Left lobe of liver (tissue), 2 donors: ENCODE measurements at regions not wholly inside any gene's neighbourhood (a gene's known extent, or its start where the extent isn't known, plus 50 kb on each side); places are given as distances from the start of the nearest gene placed in this dataset.
A peak's percentile ranks its signal among the peaks of the same experiment; 100 is the strongest.

ENCODE experiments used
- ATAC-seq: fragments of 200-7000 bp; cut with Tn5 transposase; one replicate; pipeline ENCODE4 v1.9.1; 2020; ENCODE audit warnings: mild to moderate bottlenecking, moderate library complexity
- DNase-seq: peaks from one replicate; pipeline ENCODE4 v3.0.0-alpha.2; 2020; ENCODE audit warnings: low spot score
- donor health status: DM: no; HTN: no; CAD: no; lungs with moderate emphysema.
- donor health status: DM: no; HTN: yes; CAD: no.

GRCh38 chr20:40416274-40416673 lies 272.8 kb downstream of the MAFB start:
- ATAC-seq (no peak), DNase-seq (no peak)

GRCh38 chr20:40414843-40415615 lies 274.0 kb downstream of the MAFB start:
- peak; percentile 90 for ATAC-seq

GRCh38 chr20:40410028-40410427 lies 279.0 kb downstream of the MAFB start:
- no peak for ATAC-seq
- DNase-seq = no peak

More at GRCh38 chr20:40414843-40415615, 274.0 kb downstream of the MAFB start:
- DNase-seq = no peak

GRCh38 chr20:40397467-40397866 lies 291.6 kb downstream of the MAFB start:
- DNase-seq = no peak
- ATAC-seq = no peak

- no peak for ATAC-seq
- no peak for DNase-seq
These were observed 295.6 kb downstream of the MAFB start for GRCh38 chr20:40393197-40394079.

GRCh38 chr20:40390654-40391053 lies 298.4 kb downstream of the MAFB start:
- DNase-seq = no peak

GRCh38 chr20:40370800-40371199 lies 318.2 kb downstream of the MAFB start:
- ATAC-seq (no peak), DNase-seq (no peak)

More at GRCh38 chr20:40390654-40391053, 298.4 kb downstream of the MAFB start:
- ATAC-seq = no peak

- DNase-seq (no peak), ATAC-seq (no peak)
These were observed 320.2 kb downstream of the MAFB start for GRCh38 chr20:40368876-40369275.

- DNase-seq = no peak
- ATAC-seq = no peak
These were observed 327.1 kb downstream of the MAFB start for GRCh38 chr20:40361916-40362315.

- DNase-seq (no peak), ATAC-seq (peak; percentile 19)
These were observed 329.7 kb downstream of the MAFB start for GRCh38 chr20:40359131-40359912.

- no peak for ATAC-seq
- no peak for DNase-seq
These were observed 334.2 kb downstream of the MAFB start for GRCh38 chr20:40354880-40355279.

GRCh38 chr20:40343390-40343789 lies 345.6 kb downstream of the MAFB start:
- no peak for DNase-seq
- no peak for ATAC-seq

- no peak for ATAC-seq
These were observed 347.5 kb downstream of the MAFB start for GRCh38 chr20:40341561-40341960.

GRCh38 chr20:40339661-40340449 lies 349.2 kb downstream of the MAFB start:
- DNase-seq (no peak), ATAC-seq (peak; percentile 38)

More at GRCh38 chr20:40341561-40341960, 347.5 kb downstream of the MAFB start:
- DNase-seq = no peak

- DNase-seq = no peak
- ATAC-seq = no peak
These were observed 352.5 kb downstream of the MAFB start for GRCh38 chr20:40336533-40336932.

- no peak for ATAC-seq
- no peak for DNase-seq
These were observed 353.1 kb downstream of the MAFB start for GRCh38 chr20:40335901-40336351.

- no peak for DNase-seq
- no peak for ATAC-seq
These were observed 353.6 kb downstream of the MAFB start for GRCh38 chr20:40335437-40335836.

GRCh38 chr20:40333591-40333990 lies 355.4 kb downstream of the MAFB start:
- DNase-seq = no peak
- ATAC-seq = no peak

- no peak for ATAC-seq
- DNase-seq = no peak
These were observed 357.1 kb downstream of the MAFB start for GRCh38 chr20:40331807-40332560.
